TTC549 (cell line): ENCODE measurements at regions not wholly inside any gene's neighbourhood (a gene's known extent, or its start where the extent isn't known, plus 50 kb on each side); places are given as distances from the start of the nearest gene placed in this dataset.

Experiments
- FAIRE-seq: peaks from 2 replicates; lab custom pipeline; 2012; peaks lifted over from hg19 to GRCh38; lab: Jason Lieb, UNC

- FAIRE-seq = no peak
Observed at GRCh38 chr9:16951502-16951901, 81.0 kb upstream of the BNC2 start.

DNA sequence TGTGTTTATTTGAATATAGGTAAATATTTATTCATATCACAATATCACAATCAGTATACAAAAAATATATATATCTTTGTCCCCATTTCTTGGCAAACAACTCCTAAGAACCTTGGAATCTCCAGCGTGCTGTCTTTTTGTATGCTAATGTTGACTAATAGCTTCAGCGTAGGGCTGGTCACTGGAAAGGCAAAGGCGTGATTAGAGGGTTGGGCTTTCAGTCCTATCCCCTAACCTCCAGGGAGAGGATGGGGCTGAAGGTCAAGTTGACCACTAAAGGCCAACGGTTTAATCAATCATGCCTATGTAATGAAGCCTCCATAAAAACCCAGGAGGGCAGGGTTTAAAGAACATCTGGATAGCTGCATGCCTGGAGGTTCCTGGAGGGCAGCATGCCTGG, 79.6 kb upstream of the BNC2 start:
- no peak for FAIRE-seq

GRCh38 chr9:16930578-16930977, 60.1 kb upstream of the BNC2 start:
- no peak for FAIRE-seq

- no peak for FAIRE-seq
Observed at GRCh38 chr9:16928179-16928945, 57.9 kb upstream of the BNC2 start.

DNA sequence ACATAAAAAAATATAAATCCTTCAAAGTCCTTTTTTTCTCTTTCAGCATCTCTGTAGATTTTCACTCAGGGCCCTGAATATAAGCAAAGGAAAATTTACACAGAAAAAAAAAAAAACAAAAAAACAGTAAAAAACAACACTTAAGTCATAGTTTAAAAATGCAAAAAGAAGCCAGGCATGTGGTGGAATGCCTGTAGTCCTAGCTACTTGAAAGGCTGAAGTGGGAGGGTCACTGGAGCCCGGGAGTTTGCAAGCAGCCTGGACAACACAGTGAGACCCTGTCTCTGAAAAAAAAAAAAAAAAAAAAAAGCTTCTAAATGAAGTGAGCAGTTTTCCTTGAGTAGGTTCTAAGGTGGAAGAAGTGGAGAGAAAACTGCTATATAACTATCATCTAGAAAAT, 55.0 kb upstream of the BNC2 start:
- no peak for FAIRE-seq

GRCh38 chr9:16924311-16924915, 53.9 kb upstream of the BNC2 start:
- no peak for FAIRE-seq

- FAIRE-seq = no peak
Observed at GRCh38 chr9:16921855-16922254, 51.4 kb upstream of the BNC2 start.
